ENCODE measurements at regions not wholly inside any gene's neighbourhood (a gene's known extent, or its start where the extent isn't known, plus 50 kb on each side); places are given as distances from the start of the nearest gene placed in this dataset.

GRCh38 chr1:5651473-5651872 lies 340.8 kb downstream of the NPHP4 start:
- DNase-seq: no peak

- DNase-seq: no peak
These were observed 341.2 kb downstream of the NPHP4 start for GRCh38 chr1:5651027-5651410.

GRCh38 chr1:5650283-5651026 lies 341.8 kb downstream of the NPHP4 start:
- DNase-seq: no peak

GRCh38 chr1:5649795-5650194 lies 342.4 kb downstream of the NPHP4 start:
- DNase-seq: no peak

- DNase-seq: no peak
These were observed 343.1 kb downstream of the NPHP4 start for GRCh38 chr1:5649166-5649551.

- no peak for DNase-seq
These were observed 343.6 kb downstream of the NPHP4 start for GRCh38 chr1:5648410-5649165.

- no peak for DNase-seq
These were observed 345.0 kb downstream of the NPHP4 start for GRCh38 chr1:5647234-5647633.

- no peak for DNase-seq
These were observed 345.6 kb downstream of the NPHP4 start for GRCh38 chr1:5646486-5647149.

GRCh38 chr1:5645929-5646328 lies 346.3 kb downstream of the NPHP4 start:
- DNase-seq: no peak

- no peak for DNase-seq
These were observed 347.2 kb downstream of the NPHP4 start for GRCh38 chr1:5645135-5645399.

GRCh38 chr1:5644281-5645134 lies 347.7 kb downstream of the NPHP4 start:
- no peak for DNase-seq

GRCh38 chr1:5643360-5644107 lies 348.7 kb downstream of the NPHP4 start:
- no peak for DNase-seq

GRCh38 chr1:5640845-5641244 lies 351.4 kb downstream of the NPHP4 start:
- no peak for DNase-seq

- DNase-seq: no peak
These were observed 353.0 kb downstream of the NPHP4 start for GRCh38 chr1:5639106-5639722.

GRCh38 chr1:5638582-5638981 lies 353.6 kb downstream of the NPHP4 start:
- no peak for DNase-seq

- no peak for DNase-seq
These were observed 355.1 kb downstream of the NPHP4 start for GRCh38 chr1:5637171-5637570.

- DNase-seq: no peak
These were observed 357.3 kb downstream of the NPHP4 start for GRCh38 chr1:5634893-5635292.

- no peak for DNase-seq
These were observed 359.4 kb downstream of the NPHP4 start for GRCh38 chr1:5632814-5633213.

- no peak for DNase-seq
These were observed 360.0 kb downstream of the NPHP4 start for GRCh38 chr1:5632224-5632623.

- no peak for DNase-seq
These were observed 363.8 kb downstream of the NPHP4 start for GRCh38 chr1:5628416-5628815.

- no peak for DNase-seq
These were observed 368.8 kb downstream of the NPHP4 start for GRCh38 chr1:5623399-5623798.

GRCh38 chr1:5622412-5622811 lies 369.8 kb downstream of the NPHP4 start:
- DNase-seq: no peak

All from femur (tissue), 1 donor.